ENCODE measurements at regions not wholly inside any gene's neighbourhood (a gene's known extent, or its start where the extent isn't known, plus 50 kb on each side); places are given as distances from the start of the nearest gene placed in this dataset.

DNA sequence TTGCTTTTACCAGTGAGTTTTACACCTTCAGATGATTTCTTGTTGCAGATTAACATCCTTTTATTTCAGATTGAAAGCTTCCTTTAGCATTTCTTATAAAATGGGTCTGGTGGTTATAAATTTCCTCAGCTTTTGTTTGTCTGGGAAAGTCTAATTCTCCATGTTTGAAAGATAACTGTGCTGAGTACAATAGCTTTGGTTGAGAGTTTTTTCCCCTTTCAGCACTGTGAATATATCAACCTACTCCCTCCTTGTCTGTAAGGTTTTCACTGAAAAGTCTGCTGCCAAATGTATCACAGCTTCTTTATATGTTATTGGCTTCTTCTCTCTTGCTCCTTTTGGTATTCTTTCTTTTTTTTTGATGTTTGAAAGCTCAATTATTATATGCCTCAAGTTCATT, 53.5 kb upstream of the ACTRT1 start:
- H2AK5ac ChIP-seq (ENCODE audit: insufficient read length, low read length), result no peak overlapping the region
- no peak overlapping the region for H2BK12ac ChIP-seq (ENCODE audit: insufficient read length, low read depth, low read length)
- 0 out of 4 replicates have a peak, but pooled peaks cover 3% of the 10 kb centered on the region in 2 experiments for H3K4me1 Mint-ChIP-seq
- no peaks in the 10 kb centered on the region for H3K23me2 ChIP-seq (ENCODE audit: insufficient read length, low read depth, low read length, poor library complexity, severe bottlenecking)
- no peak overlapping the region for H3K4me2 ChIP-seq (ENCODE audit: insufficient read depth, insufficient read length, low read length)
- H3K27ac ChIP-seq (ENCODE audit: insufficient read length, low read depth, low read length), result no peak overlapping the region
- no peaks in the 10 kb centered on the region for H4K20me1 ChIP-seq (ENCODE audit: control insufficient read depth, insufficient read depth, insufficient read length)
- H3K9ac ChIP-seq (ENCODE audit: extremely low read depth, insufficient read length, low read length), result no peak overlapping the region
- H3K18ac ChIP-seq (ENCODE audit: insufficient read length, low read depth, low read length), result no peak overlapping the region
- no peak overlapping the region for H3K14ac ChIP-seq (ENCODE audit: insufficient read depth, low read length)
- no peak overlapping the region for H3K23ac ChIP-seq (ENCODE audit: insufficient read length, low read depth, low read length)
- H4K5ac ChIP-seq (ENCODE audit: insufficient read length, low read depth, low read length), result no peak overlapping the region
- no peak overlapping the region for H3K56ac ChIP-seq (ENCODE audit: insufficient read length, low read depth, low read length)
- DNase-seq, result no peak
- no peak overlapping the region for H2BK5ac ChIP-seq (ENCODE audit: insufficient read length, low read length)
- no peaks in the 10 kb centered on the region for H3K27me3 ChIP-seq (ENCODE audit: insufficient read depth, low read length)
- no peak overlapping the region for H2BK120ac ChIP-seq (ENCODE audit: low read depth, low read length, poor library complexity, severe bottlenecking)
- peaks cover 5 to 66% of the 10 kb centered on the region in 2 experiments; a peak in 4 of 5 replicates for H3K9me3 Mint-ChIP-seq
- no peak overlapping the region for H3K4me3 Mint-ChIP-seq
- no peaks in the 10 kb centered on the region for H3K79me1 ChIP-seq (ENCODE audit: insufficient read depth, low read depth, low read length, poor library complexity, severe bottlenecking)
- H3K79me2 ChIP-seq (ENCODE audit: insufficient read depth, low read length), result no peaks in the 10 kb centered on the region
- no peak overlapping the region for H4K8ac ChIP-seq (replicated peaks; ENCODE audit: insufficient read length, low read depth, low read length)
- H2AFZ ChIP-seq (ENCODE audit: low read length), result no peak overlapping the region
- H3K27me3 Mint-ChIP-seq (ENCODE audit: low read depth), result no peaks in the 10 kb centered on the region
- no peak overlapping the region for H3K27ac Mint-ChIP-seq
- no peak overlapping the region for H2BK20ac ChIP-seq (ENCODE audit: low read depth, low read length, poor library complexity, severe bottlenecking)
- H2BK15ac ChIP-seq (ENCODE audit: low read depth, low read length), result no peak overlapping the region
- no peak overlapping the region for H4K91ac ChIP-seq (ENCODE audit: insufficient read length, low read depth, low read length)
- H3K4me1 ChIP-seq (ENCODE audit: insufficient read depth, low read length), result no peaks in the 10 kb centered on the region; the same call in 1 of the 2 replicates
- no peak overlapping the region for H3K4ac ChIP-seq (ENCODE audit: low read depth, low read length)
- TF ChIP-seq, protein P1, sequence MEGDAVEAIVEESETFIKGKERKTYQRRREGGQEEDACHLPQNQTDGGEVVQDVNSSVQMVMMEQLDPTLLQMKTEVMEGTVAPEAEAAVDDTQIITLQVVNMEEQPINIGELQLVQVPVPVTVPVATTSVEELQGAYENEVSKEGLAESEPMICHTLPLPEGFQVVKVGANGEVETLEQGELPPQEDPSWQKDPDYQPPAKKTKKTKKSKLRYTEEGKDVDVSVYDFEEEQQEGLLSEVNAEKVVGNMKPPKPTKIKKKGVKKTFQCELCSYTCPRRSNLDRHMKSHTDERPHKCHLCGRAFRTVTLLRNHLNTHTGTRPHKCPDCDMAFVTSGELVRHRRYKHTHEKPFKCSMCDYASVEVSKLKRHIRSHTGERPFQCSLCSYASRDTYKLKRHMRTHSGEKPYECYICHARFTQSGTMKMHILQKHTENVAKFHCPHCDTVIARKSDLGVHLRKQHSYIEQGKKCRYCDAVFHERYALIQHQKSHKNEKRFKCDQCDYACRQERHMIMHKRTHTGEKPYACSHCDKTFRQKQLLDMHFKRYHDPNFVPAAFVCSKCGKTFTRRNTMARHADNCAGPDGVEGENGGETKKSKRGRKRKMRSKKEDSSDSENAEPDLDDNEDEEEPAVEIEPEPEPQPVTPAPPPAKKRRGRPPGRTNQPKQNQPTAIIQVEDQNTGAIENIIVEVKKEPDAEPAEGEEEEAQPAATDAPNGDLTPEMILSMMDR (conservative IDR thresholded peaks at IDR 0.05), result no peak
- H3K36me3 Mint-ChIP-seq (ENCODE audit: insufficient read depth in 1 of 3, low read depth in 3 of 3), result no peaks in the 10 kb centered on the region; a peak in 1 of 7 replicates
- no peaks in the 10 kb centered on the region for H3K9me3 ChIP-seq (ENCODE audit: control insufficient read depth, low read depth, low read length)
- no peak overlapping the region for H3T11ph ChIP-seq (ENCODE audit: low read length)

Measured in H9 (cell line).